ENCODE measurements at regions not wholly inside any gene's neighbourhood (a gene's known extent, or its start where the extent isn't known, plus 50 kb on each side); places are given as distances from the start of the nearest gene placed in this dataset.
"Not testable (repeated sequence)": the region's sequence is repeated elsewhere in the genome, so short reads cannot be mapped to it uniquely, and the experiment has no call there.

DNA sequence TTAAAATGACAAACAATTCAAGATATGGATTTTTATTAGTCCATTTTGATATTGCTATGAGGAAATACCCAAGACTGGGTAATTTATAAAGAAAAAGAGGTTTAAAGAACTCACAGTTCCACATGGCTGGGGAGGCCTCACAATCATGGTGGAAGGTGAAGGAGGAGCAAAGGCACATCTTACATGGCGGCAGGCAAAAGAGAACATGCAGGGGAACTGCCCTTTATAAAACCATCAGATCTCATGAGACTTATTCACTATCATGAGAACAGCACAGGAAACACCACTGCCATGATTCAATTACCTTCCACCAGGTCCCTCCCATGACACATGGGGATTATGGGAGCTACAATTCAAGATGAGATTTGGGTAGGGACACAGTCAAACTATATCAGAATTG is 69.8 kb downstream of the FASLG start:
- H3K4me1 ChIP-seq (ENCODE audit: control insufficient read depth, insufficient read depth, low read length, poor library complexity, severe bottlenecking); H3K4me3 ChIP-seq (ENCODE audit: extremely low read depth, insufficient read depth, low read length, poor library complexity, severe bottlenecking); H3K27ac ChIP-seq (ENCODE audit: low read depth, low read length, severe bottlenecking); H3K36me3 ChIP-seq (ENCODE audit: control insufficient read depth, insufficient read depth, low read length): not testable (repeated sequence)
- H3K9me3 ChIP-seq (ENCODE audit: control insufficient read depth, low read length) = peaks cover 11% of the 10 kb centered on the region
- 83% methylated on average over 1 of the region's 1 CpG; no CpG with 5 or more reads in 1 of the 2 experiments for WGBS, 2 experiments (ENCODE audit: insufficient coverage in 2 of 2)

DNA sequence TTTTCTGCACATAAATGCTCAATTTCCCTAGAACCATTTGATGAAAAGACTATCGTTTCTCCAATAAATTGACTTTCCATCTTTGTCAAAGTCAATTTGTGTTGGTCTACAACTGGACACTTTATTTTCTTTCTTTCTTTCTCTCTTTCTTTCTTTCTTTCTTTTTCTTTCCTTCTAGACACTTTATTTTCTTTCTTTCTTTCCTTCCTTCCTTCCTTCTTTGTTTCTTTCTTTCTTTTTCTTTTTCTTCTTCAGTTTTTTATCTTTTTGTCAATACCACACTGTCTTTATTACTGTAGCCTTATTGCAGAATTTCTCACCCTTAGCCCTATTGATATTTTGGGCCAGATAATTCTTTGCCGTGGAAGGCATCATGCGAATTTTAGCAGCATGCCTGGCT is 73.5 kb downstream of the FASLG start:
- Histone ChIP-seq H3K4me1 (ENCODE audit: control insufficient read depth, insufficient read depth, low read length, poor library complexity, severe bottlenecking) (no peaks in the 10 kb centered on the region), H3K27ac (ENCODE audit: low read depth, low read length, severe bottlenecking) (no peak overlapping the region), H3K36me3 (ENCODE audit: control insufficient read depth, insufficient read depth, low read length) (no peaks in the 10 kb centered on the region), H3K4me3 (ENCODE audit: extremely low read depth, insufficient read depth, low read length, poor library complexity, severe bottlenecking) (no peak overlapping the region), H3K9me3 (ENCODE audit: control insufficient read depth, low read length) (peaks cover 11% of the 10 kb centered on the region)
- WGBS, 2 experiments (ENCODE audit: insufficient coverage in 2 of 2) = 81 to 91% methylated on average over 2 to 3 of the region's 3 CpGs

DNA sequence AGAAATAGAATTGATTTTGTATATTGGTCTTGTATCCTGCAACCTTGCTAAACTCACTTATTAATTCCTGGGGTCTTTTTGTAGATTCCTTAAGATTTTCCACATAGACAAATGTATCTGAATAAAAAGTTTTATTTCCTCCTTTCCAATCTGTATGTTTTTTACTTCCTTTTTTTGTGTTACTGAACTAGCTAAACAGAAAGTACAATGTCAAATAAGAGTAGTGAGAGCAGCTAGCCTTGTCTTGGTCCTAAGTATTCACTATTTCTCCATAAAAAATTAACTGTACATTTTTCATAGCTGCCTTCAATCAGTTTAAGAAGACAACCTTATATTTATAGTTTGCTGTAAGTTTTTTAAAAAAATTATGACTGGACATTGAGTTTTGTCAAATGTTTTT is 74.9 kb downstream of the FASLG start:
- no peaks in the 10 kb centered on the region for H3K4me1 ChIP-seq (ENCODE audit: control insufficient read depth, insufficient read depth, low read length, poor library complexity, severe bottlenecking)
- H3K27ac ChIP-seq (ENCODE audit: low read depth, low read length, severe bottlenecking) = no peak overlapping the region
- H3K9me3 ChIP-seq (ENCODE audit: control insufficient read depth, low read length) = no peaks in the 10 kb centered on the region
- no peaks in the 10 kb centered on the region for H3K36me3 ChIP-seq (ENCODE audit: control insufficient read depth, insufficient read depth, low read length)
- no peak overlapping the region for H3K4me3 ChIP-seq (ENCODE audit: extremely low read depth, insufficient read depth, low read length, poor library complexity, severe bottlenecking)

DNA sequence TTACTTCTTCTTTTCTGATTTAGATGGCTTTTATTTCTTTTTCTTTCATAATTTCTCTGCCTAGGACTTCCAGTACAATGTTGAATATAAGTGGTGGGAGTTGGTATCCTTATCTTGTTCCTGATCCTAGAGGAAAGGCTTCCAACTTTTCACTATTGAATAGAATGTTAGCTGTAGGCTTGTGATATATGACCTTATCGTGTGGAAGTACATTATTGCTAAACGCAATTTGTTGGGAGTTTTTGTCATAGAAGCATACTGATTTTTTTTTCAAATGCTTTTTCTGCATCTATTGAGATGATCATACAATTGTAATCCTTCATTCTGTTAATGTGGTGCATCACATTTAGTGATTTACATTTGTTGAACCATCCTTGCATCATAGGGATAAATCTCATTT is 79.5 kb downstream of the FASLG start:
- WGBS, 2 experiments (ENCODE audit: insufficient coverage in 2 of 2) = 63 to 100% methylated on average over 1 of the region's 2 CpGs
- H3K36me3 ChIP-seq (ENCODE audit: control insufficient read depth, insufficient read depth, low read length) = no peaks in the 10 kb centered on the region

DNA sequence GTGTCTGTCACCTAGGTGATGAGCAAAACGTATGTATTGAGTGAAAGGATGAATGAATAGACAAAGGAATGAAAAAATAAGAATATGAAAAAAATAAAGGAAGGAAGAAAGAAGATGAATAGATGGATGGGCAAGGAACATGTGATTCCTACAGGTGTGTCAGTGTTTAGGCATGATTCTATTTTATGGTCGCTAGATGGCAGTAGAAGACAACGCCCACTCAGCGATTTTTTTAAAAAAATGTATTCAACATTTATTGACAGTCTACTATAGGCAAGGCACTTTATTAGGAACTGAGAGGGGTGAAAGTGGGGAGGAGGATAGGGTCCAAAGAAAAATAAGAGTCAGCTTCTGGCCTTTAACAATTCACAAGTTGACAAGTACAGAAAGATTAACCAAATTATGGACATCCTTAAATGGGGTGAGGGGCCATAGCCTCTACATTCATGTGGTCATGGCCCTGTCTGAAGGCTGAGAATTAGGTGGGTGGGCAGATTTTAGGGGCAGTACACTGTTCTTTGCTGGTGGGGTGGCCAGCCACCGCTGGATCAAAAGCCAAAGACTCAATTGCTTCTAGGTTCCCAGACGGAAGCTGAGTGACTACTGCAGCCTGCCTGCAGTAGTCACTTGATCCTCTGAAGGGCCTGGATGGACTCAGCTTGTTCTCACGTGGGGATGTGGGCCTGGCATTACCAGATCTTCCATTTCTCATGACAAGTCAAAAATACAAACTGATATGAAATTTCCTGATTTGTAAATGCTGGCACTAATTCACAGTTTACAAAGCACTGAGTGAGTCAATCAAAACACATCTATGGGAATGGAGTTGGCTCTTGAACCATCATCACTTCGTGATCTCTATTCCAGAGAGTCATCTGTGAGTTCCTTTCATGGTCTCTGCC is 83.9 kb downstream of the FASLG start:
- H3K36me3 ChIP-seq (ENCODE audit: control insufficient read depth, insufficient read depth, low read length) = no peaks in the 10 kb centered on the region
- H3K4me1 ChIP-seq (ENCODE audit: control insufficient read depth, insufficient read depth, low read length, poor library complexity, severe bottlenecking) = no peaks in the 10 kb centered on the region
- no peak overlapping the region for H3K4me3 ChIP-seq (ENCODE audit: extremely low read depth, insufficient read depth, low read length, poor library complexity, severe bottlenecking)
- H3K9me3 ChIP-seq (ENCODE audit: control insufficient read depth, low read length) = no peaks in the 10 kb centered on the region
- H3K27ac ChIP-seq (ENCODE audit: low read depth, low read length, severe bottlenecking) = no peak overlapping the region
- 62% methylated on average over 4 to 5 of the region's 8 CpGs for WGBS, 2 experiments (ENCODE audit: insufficient coverage in 2 of 2)

More for the DNA sequence above, 79.5 kb downstream of the FASLG start:
- no peak overlapping the region for H3K4me3 ChIP-seq (ENCODE audit: extremely low read depth, insufficient read depth, low read length, poor library complexity, severe bottlenecking)
- no peaks in the 10 kb centered on the region for H3K4me1 ChIP-seq (ENCODE audit: control insufficient read depth, insufficient read depth, low read length, poor library complexity, severe bottlenecking)
- H3K27ac ChIP-seq (ENCODE audit: low read depth, low read length, severe bottlenecking) = no peak overlapping the region
- H3K9me3 ChIP-seq (ENCODE audit: control insufficient read depth, low read length) = no peaks in the 10 kb centered on the region

DNA sequence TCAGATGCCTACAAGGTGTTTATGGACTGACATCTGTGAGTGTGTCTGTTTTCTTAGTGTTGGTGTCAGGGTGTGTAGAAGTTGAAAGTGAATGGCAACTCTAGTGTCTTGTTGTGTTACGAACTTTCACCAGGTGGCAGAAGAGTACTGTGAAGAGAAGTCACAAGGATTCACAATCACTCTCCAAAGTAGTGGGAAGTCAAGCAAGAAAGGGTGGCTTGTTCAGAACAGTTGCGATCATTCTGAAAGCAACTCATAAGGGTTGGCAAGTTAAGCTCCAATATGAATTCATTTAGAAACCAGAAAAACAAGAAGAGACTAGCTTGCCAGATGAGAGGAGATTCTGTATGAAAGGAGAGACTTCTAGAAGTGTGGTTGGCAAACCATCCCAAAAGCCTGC is 86.1 kb downstream of the FASLG start:
- no peak overlapping the region for H3K27ac ChIP-seq (ENCODE audit: low read depth, low read length, severe bottlenecking)
- WGBS, 2 experiments (ENCODE audit: insufficient coverage in 2 of 2) = 52 to 73% methylated on average over 2 of the region's 2 CpGs
- no peaks in the 10 kb centered on the region for H3K36me3 ChIP-seq (ENCODE audit: control insufficient read depth, insufficient read depth, low read length)
- H3K9me3 ChIP-seq (ENCODE audit: control insufficient read depth, low read length) = no peaks in the 10 kb centered on the region
- no peak overlapping the region for H3K4me3 ChIP-seq (ENCODE audit: extremely low read depth, insufficient read depth, low read length, poor library complexity, severe bottlenecking)
- H3K4me1 ChIP-seq (ENCODE audit: control insufficient read depth, insufficient read depth, low read length, poor library complexity, severe bottlenecking) = no peaks in the 10 kb centered on the region

DNA sequence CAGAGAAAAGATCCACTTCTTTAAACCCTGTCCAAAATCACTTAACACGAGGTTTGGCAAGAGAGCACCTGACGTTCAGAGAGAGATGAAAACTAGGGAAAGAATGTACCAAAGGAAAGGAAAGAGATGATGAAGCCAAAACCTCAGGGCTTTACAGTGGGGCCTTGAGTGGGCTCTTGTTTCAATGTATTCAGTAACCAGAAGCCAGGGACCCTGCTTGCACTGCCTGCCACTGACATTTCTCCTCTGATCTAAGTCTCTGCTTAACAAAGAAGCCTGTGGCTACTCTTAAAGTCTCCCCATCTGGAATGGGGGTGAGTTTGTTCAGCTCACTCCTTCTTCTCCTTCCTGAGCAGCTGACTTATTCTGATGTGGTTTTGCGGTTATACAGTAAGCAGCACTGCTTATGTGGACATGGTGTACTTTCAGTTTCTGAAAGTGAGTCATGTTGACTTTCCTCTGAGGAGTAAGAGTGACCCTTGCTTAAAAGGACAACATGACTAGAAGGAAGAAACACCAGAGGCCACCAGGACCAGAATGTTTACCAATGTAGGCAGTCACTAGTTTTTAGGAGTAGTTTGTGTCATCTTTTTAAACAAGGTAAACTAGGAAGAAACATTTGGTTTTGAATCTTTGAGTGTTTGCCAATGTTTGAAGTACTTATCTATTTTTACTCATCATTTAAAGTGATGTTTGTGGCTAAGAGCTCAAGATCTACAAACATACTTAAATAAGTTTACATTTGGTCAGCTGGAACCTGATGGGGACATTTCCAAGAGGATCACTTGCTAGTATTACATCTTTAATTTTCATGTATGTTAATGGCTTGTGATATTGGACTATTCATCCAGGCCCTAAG is 87.4 kb downstream of the FASLG start:
- Histone ChIP-seq H3K27ac (ENCODE audit: low read depth, low read length, severe bottlenecking) (no peak overlapping the region), H3K4me1 (ENCODE audit: control insufficient read depth, insufficient read depth, low read length, poor library complexity, severe bottlenecking) (no peaks in the 10 kb centered on the region), H3K4me3 (ENCODE audit: extremely low read depth, insufficient read depth, low read length, poor library complexity, severe bottlenecking) (no peak overlapping the region), H3K36me3 (ENCODE audit: control insufficient read depth, insufficient read depth, low read length) (no peaks in the 10 kb centered on the region), H3K9me3 (ENCODE audit: control insufficient read depth, low read length) (no peaks in the 10 kb centered on the region)
- WGBS, 2 experiments (ENCODE audit: insufficient coverage in 2 of 2) = 83 to 100% methylated on average over 1 of the region's 3 CpGs

DNA sequence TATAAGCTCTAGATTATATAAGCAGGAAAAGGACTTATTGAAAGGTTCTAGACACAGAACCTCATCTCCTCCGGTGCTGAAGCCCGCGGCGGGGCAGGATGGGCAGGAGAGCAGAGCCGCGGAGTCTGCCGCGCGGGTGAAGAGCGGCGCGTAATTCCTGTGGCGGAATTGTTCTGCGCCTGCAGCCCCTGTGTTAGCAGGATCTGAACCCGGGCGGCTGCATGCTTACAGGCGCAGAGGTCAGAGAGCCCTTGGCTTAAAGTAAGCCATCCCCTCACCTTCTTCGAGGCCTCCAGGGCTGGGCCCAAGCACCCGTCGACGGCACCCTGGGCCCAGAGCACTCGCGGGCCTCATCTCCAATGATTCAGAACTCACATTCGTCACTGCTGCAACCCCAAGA is 89.3 kb downstream of the FASLG start:
- Histone ChIP-seq H3K36me3 (ENCODE audit: control insufficient read depth, insufficient read depth, low read length) (no peaks in the 10 kb centered on the region), H3K27ac (ENCODE audit: low read depth, low read length, severe bottlenecking) (no peak overlapping the region), H3K9me3 (ENCODE audit: control insufficient read depth, low read length) (no peaks in the 10 kb centered on the region), H3K4me1 (ENCODE audit: control insufficient read depth, insufficient read depth, low read length, poor library complexity, severe bottlenecking) (no peaks in the 10 kb centered on the region), H3K4me3 (ENCODE audit: extremely low read depth, insufficient read depth, low read length, poor library complexity, severe bottlenecking) (no peak overlapping the region)
- WGBS, 2 experiments (ENCODE audit: insufficient coverage in 2 of 2) = 94 to 96% methylated on average over 24 of the region's 24 CpGs

DNA sequence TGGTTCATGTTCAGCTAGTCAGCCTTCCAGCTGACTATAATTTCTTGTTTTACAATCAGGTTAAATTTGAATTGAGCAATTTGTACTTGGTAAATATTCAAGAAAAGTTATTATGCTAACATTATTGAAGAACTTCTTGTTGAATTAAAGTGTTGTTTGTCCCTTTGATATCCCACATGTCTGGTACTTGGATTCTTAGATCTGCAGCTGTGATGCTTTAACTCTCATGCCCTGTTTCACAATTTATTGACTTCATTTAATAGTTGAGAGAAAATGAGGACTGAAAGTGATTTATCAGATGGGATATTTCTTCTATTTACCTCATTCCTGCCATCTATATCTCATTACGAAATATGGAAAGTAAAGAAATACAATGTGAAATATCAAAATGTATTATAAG is 92.8 kb downstream of the FASLG start:
- H3K4me3 ChIP-seq (ENCODE audit: extremely low read depth, insufficient read depth, low read length, poor library complexity, severe bottlenecking) = no peak overlapping the region
- WGBS, 2 experiments (ENCODE audit: insufficient coverage in 2 of 2) = no CpG with 5 or more reads among the region's 1 CpG

DNA sequence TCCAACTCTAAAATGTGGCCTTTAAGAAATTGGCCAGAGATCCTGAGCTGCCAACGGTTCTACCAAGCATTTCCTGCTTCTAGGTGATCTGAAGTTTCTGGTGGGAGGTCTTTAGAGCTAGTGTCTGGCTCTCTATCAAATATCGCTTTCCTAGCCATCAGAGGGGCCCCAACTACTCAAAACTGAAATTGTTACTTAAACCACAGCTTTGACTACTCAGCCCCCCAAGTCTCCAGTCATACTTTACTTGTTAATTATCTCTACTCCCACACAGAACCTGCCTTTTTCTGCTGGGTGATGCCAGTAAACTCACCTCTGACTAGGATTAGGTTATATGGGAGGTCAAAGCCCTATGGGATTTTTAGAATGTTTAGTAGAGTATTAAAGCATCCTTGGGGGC is 95.1 kb downstream of the FASLG start:
- no peaks in the 10 kb centered on the region for H3K9me3 ChIP-seq (ENCODE audit: control insufficient read depth, low read length)
- H3K36me3 ChIP-seq (ENCODE audit: control insufficient read depth, insufficient read depth, low read length) = no peaks in the 10 kb centered on the region
- WGBS, 2 experiments (ENCODE audit: insufficient coverage in 2 of 2) = 100% methylated on average over 1 of the region's 2 CpGs

More for the DNA sequence above, 92.8 kb downstream of the FASLG start:
- H3K9me3 ChIP-seq (ENCODE audit: control insufficient read depth, low read length) = no peaks in the 10 kb centered on the region
- no peak overlapping the region for H3K27ac ChIP-seq (ENCODE audit: low read depth, low read length, severe bottlenecking)
- no peaks in the 10 kb centered on the region for H3K4me1 ChIP-seq (ENCODE audit: control insufficient read depth, insufficient read depth, low read length, poor library complexity, severe bottlenecking)
- no peaks in the 10 kb centered on the region for H3K36me3 ChIP-seq (ENCODE audit: control insufficient read depth, insufficient read depth, low read length)

DNA sequence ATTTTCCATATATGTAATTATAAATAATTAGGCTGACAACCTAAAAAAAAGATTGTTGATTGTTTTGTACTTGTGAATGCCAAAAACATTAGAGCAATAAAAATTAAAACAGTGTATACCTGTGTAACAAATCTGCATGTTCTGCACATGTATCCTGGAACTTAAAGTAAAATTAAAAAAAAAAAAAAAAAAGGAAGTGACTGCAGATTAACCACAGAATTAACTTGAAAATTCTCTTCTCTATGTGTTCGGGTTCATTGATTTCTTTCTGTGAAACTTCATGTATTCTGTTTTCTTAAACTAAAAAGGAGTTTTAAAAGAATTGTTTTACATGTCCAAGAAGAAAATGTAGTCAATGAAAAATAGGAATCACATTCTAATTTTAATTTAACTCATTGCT is 95.7 kb downstream of the FASLG start:
- no CpG with 5 or more reads among the region's 1 CpG for WGBS, 2 experiments (ENCODE audit: insufficient coverage in 2 of 2)
- H3K4me1 ChIP-seq (ENCODE audit: control insufficient read depth, insufficient read depth, low read length, poor library complexity, severe bottlenecking) = no peaks in the 10 kb centered on the region

More for the DNA sequence above, 95.1 kb downstream of the FASLG start:
- Histone ChIP-seq H3K4me3 (ENCODE audit: extremely low read depth, insufficient read depth, low read length, poor library complexity, severe bottlenecking) (no peak overlapping the region), H3K27ac (ENCODE audit: low read depth, low read length, severe bottlenecking) (no peak overlapping the region), H3K4me1 (ENCODE audit: control insufficient read depth, insufficient read depth, low read length, poor library complexity, severe bottlenecking) (no peaks in the 10 kb centered on the region)

More for the DNA sequence above, 95.7 kb downstream of the FASLG start:
- H3K9me3 ChIP-seq (ENCODE audit: control insufficient read depth, low read length) = no peaks in the 10 kb centered on the region
- H3K27ac ChIP-seq (ENCODE audit: low read depth, low read length, severe bottlenecking) = no peak overlapping the region
- H3K4me3 ChIP-seq (ENCODE audit: extremely low read depth, insufficient read depth, low read length, poor library complexity, severe bottlenecking) = no peak overlapping the region
- no peaks in the 10 kb centered on the region for H3K36me3 ChIP-seq (ENCODE audit: control insufficient read depth, insufficient read depth, low read length)

All from mesodermal cell (in vitro differentiated cells).